ENCODE measurements at regions not wholly inside any gene's neighbourhood (a gene's known extent, or its start where the extent isn't known, plus 50 kb on each side); places are given as distances from the start of the nearest gene placed in this dataset.

DNA sequence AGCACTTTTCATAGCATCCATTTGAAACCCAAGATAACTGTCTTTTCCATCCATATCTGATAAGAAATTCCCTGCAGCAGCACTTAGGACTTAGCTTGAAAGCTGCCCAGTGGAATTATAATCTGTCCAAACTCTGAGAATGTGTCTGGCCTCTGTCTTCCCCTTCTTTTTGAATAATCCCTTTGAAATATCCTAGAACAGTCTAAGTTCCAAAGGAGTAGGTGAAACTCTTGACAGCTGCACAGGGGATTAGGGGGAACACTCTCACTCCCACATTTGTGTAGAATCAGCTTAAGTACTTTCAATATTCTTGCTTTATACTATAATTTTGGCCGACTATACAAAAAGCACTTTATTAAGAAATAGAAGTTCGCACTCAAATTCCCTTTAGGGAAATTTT is 157.7 kb downstream of the PAPSS1 start:
- Histone ChIP-seq H3K9me2 (ENCODE audit: insufficient read depth, low read length) (no peaks in the 10 kb centered on the region), H3K27ac (ENCODE audit: low read length) (no peak overlapping the region), H4K20me1 (ENCODE audit: insufficient read depth) (no peaks in the 10 kb centered on the region), H3K27me3 (ENCODE audit: insufficient read depth, low read depth, low read length) (no peaks in the 10 kb centered on the region), H3K36me3 (ENCODE audit: insufficient read depth, low read length) (no peaks in the 10 kb centered on the region), H3K4me3 (ENCODE audit: low read length) (no peak overlapping the region), H3K9ac (ENCODE audit: low read length) (no peak overlapping the region), H3K4me2 (ENCODE audit: low read length) (no peak overlapping the region), H3K79me2 (replicated peaks; ENCODE audit: insufficient read depth, low read length) (no peaks in the 10 kb centered on the region), H3K9me3 (ENCODE audit: low read length) (no peaks in the 10 kb centered on the region), H2AFZ (ENCODE audit: low read depth, low read length) (no peak overlapping the region), H3F3A (ENCODE audit: insufficient read depth, low read length, poor library complexity, severe bottlenecking) (no peaks in the 10 kb centered on the region)
- TF ChIP-seq, protein P1, sequence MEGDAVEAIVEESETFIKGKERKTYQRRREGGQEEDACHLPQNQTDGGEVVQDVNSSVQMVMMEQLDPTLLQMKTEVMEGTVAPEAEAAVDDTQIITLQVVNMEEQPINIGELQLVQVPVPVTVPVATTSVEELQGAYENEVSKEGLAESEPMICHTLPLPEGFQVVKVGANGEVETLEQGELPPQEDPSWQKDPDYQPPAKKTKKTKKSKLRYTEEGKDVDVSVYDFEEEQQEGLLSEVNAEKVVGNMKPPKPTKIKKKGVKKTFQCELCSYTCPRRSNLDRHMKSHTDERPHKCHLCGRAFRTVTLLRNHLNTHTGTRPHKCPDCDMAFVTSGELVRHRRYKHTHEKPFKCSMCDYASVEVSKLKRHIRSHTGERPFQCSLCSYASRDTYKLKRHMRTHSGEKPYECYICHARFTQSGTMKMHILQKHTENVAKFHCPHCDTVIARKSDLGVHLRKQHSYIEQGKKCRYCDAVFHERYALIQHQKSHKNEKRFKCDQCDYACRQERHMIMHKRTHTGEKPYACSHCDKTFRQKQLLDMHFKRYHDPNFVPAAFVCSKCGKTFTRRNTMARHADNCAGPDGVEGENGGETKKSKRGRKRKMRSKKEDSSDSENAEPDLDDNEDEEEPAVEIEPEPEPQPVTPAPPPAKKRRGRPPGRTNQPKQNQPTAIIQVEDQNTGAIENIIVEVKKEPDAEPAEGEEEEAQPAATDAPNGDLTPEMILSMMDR (IDR thresholded peaks at IDR 0.05; ENCODE audit: poor library complexity, severe bottlenecking), result no peak
- TF ChIP-seq EZH2 (IDR thresholded peaks at IDR 0.05; ENCODE audit: borderline replicate concordance, insufficient read depth, low read length, poor library complexity, severe bottlenecking) (no peak), POLR2AphosphoS5 (IDR thresholded peaks at IDR 0.05) (no peak), SMC3 (conservative IDR thresholded peaks at IDR 0.05; ENCODE audit: poor library complexity) (no peak), MXI1 (conservative IDR thresholded peaks at IDR 0.05; ENCODE audit: poor library complexity, severe bottlenecking) (no peak), RAD21 (conservative IDR thresholded peaks at IDR 0.05) (no peak), TAF1 (IDR thresholded peaks at IDR 0.05; ENCODE audit: low read depth) (no peak), EP300 (conservative IDR thresholded peaks at IDR 0.05; ENCODE audit: poor library complexity, severe bottlenecking) (no peak)
- TF ChIP-seq, protein P2, sequence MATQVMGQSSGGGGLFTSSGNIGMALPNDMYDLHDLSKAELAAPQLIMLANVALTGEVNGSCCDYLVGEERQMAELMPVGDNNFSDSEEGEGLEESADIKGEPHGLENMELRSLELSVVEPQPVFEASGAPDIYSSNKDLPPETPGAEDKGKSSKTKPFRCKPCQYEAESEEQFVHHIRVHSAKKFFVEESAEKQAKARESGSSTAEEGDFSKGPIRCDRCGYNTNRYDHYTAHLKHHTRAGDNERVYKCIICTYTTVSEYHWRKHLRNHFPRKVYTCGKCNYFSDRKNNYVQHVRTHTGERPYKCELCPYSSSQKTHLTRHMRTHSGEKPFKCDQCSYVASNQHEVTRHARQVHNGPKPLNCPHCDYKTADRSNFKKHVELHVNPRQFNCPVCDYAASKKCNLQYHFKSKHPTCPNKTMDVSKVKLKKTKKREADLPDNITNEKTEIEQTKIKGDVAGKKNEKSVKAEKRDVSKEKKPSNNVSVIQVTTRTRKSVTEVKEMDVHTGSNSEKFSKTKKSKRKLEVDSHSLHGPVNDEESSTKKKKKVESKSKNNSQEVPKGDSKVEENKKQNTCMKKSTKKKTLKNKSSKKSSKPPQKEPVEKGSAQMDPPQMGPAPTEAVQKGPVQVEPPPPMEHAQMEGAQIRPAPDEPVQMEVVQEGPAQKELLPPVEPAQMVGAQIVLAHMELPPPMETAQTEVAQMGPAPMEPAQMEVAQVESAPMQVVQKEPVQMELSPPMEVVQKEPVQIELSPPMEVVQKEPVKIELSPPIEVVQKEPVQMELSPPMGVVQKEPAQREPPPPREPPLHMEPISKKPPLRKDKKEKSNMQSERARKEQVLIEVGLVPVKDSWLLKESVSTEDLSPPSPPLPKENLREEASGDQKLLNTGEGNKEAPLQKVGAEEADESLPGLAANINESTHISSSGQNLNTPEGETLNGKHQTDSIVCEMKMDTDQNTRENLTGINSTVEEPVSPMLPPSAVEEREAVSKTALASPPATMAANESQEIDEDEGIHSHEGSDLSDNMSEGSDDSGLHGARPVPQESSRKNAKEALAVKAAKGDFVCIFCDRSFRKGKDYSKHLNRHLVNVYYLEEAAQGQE (IDR thresholded peaks at IDR 0.05; ENCODE audit: borderline replicate concordance), result no peak

DNA sequence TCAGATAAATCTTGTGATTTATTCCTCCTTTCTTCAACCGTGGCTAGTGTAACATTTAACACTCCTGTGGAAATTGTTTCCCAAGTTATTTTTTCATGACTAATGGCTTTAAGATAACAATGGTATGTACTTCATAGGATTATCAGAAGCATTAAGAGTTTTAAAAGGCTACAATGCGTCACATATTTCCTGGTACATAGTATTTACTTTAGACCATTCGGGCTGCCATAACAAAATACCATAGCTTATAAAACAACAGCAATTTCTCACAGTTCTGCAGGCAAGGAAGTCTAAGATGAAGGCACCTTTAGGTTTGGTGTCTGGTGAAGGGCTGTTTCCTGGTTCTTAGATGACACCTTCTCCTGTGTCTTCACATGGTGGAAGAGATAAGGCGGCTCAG is 158.6 kb downstream of the PAPSS1 start:
- H3K9me3 ChIP-seq (ENCODE audit: low read length), result no peaks in the 10 kb centered on the region
- TF ChIP-seq, protein P2 (IDR thresholded peaks at IDR 0.05; ENCODE audit: borderline replicate concordance), result no peak
- TF ChIP-seq, protein P1 (IDR thresholded peaks at IDR 0.05; ENCODE audit: poor library complexity, severe bottlenecking), result no peak
- TF ChIP-seq POLR2AphosphoS5 (IDR thresholded peaks at IDR 0.05), result no peak
- TF ChIP-seq SMC3 (conservative IDR thresholded peaks at IDR 0.05; ENCODE audit: poor library complexity), result no peak
- TF ChIP-seq RAD21 (conservative IDR thresholded peaks at IDR 0.05), result no peak
- TF ChIP-seq MXI1 (conservative IDR thresholded peaks at IDR 0.05; ENCODE audit: poor library complexity, severe bottlenecking), result no peak
- no peak for TF ChIP-seq EZH2 (IDR thresholded peaks at IDR 0.05; ENCODE audit: borderline replicate concordance, insufficient read depth, low read length, poor library complexity, severe bottlenecking)
- TF ChIP-seq TAF1 (IDR thresholded peaks at IDR 0.05; ENCODE audit: low read depth), result no peak
- TF ChIP-seq EP300 (conservative IDR thresholded peaks at IDR 0.05; ENCODE audit: poor library complexity, severe bottlenecking), result no peak
- H3K9ac ChIP-seq (ENCODE audit: low read length), result no peak overlapping the region
- no peaks in the 10 kb centered on the region for H3K27me3 ChIP-seq (ENCODE audit: insufficient read depth, low read depth, low read length)
- no peak overlapping the region for H3K4me3 ChIP-seq (ENCODE audit: low read length)
- H4K20me1 ChIP-seq (ENCODE audit: insufficient read depth), result no peaks in the 10 kb centered on the region
- no peak overlapping the region for H2AFZ ChIP-seq (ENCODE audit: low read depth, low read length)
- H3K9me2 ChIP-seq (ENCODE audit: insufficient read depth, low read length), result no peaks in the 10 kb centered on the region
- H3K79me2 ChIP-seq (replicated peaks; ENCODE audit: insufficient read depth, low read length), result no peaks in the 10 kb centered on the region
- H3F3A ChIP-seq (ENCODE audit: insufficient read depth, low read length, poor library complexity, severe bottlenecking), result no peaks in the 10 kb centered on the region
- H3K36me3 ChIP-seq (ENCODE audit: insufficient read depth, low read length), result no peaks in the 10 kb centered on the region
- H3K27ac ChIP-seq (ENCODE audit: low read length), result no peak overlapping the region
- H3K4me2 ChIP-seq (ENCODE audit: low read length), result no peak overlapping the region

Data from neural cell (in vitro differentiated cells).